DND-41 (cell line): ENCODE measurements at regions not wholly inside any gene's neighbourhood (a gene's known extent, or its start where the extent isn't known, plus 50 kb on each side); places are given as distances from the start of the nearest gene placed in this dataset.

Experiments
- CTCF ChIP-seq: IDR thresholded peaks from 2 replicates; pipeline ENCODE4 v1.5.1; 2012; ENCODE audit warnings: borderline replicate concordance, low read length, moderate library complexity, mild to moderate bottlenecking; ENCODE audit not compliant: poor library complexity, severe bottlenecking; ENCODE audit errors: extremely low read depth
- EZH2 ChIP-seq: IDR thresholded peaks from 3 replicates; pipeline ENCODE4 v1.6.1; 2012; ENCODE audit warnings: borderline replicate concordance, low read depth, mild to moderate bottlenecking, moderate library complexity, low read length, inconsistent platforms; ENCODE audit not compliant: severe bottlenecking

GRCh38 chr11:79543101-79543500 lies 102.3 kb upstream of the TENM4 start:
- TF ChIP-seq CTCF (no peak), EZH2 (no peak)
